ENCODE measurements at regions not wholly inside any gene's neighbourhood (a gene's known extent, or its start where the extent isn't known, plus 50 kb on each side); places are given as distances from the start of the nearest gene placed in this dataset.
A peak's percentile ranks its signal among the peaks of the same experiment; 100 is the strongest.
"Not testable (repeated sequence)": the region's sequence is repeated elsewhere in the genome, so short reads cannot be mapped to it uniquely, and the experiment has no call there.

GRCh38 chr13:62168891-62169290 is 753.2 kb upstream of the PCDH20 start:
- peak in 1 of 6 donors; percentile 64 for DNase-seq
- TF ChIP-seq CTCF (IDR thresholded peaks at IDR 0.05): no peak
- no peaks in the 10 kb centered on the region for H3K27me3 ChIP-seq

GRCh38 chr13:62167650-62168172 is 752.1 kb upstream of the PCDH20 start:
- WGBS, 2 donors: 74 to 87% methylated on average over 12 of the region's 12 CpGs
- no peaks in the 10 kb centered on the region for H3K9me3 ChIP-seq
- ATAC-seq: no peak

More at GRCh38 chr13:62168891-62169290, 753.2 kb upstream of the PCDH20 start:
- no peak for ATAC-seq
- H3K36me3 ChIP-seq: no peaks in the 10 kb centered on the region
- H3K9me3 ChIP-seq: no peaks in the 10 kb centered on the region
- FAIRE-seq: no peak
- no peak overlapping the region for H3K27ac ChIP-seq
- no peaks in the 10 kb centered on the region for H3K4me1 ChIP-seq
- intact Hi-C loops (cut with DNase I): no loop called here
- WGBS, 2 donors: 86 to 91% methylated on average over 13 of the region's 13 CpGs
- no peak overlapping the region for H3K4me3 ChIP-seq

GRCh38 chr13:62162860-62163259 is 747.2 kb upstream of the PCDH20 start:
- no peak for TF ChIP-seq CTCF (IDR thresholded peaks at IDR 0.05)
- Histone ChIP-seq H3K9me3 (no peaks in the 10 kb centered on the region), H3K4me3 (no peak overlapping the region), H3K4me1 (no peaks in the 10 kb centered on the region), H3K36me3 (no peaks in the 10 kb centered on the region), H3K27me3 (no peaks in the 10 kb centered on the region), H3K27ac (no peak overlapping the region)
- DNase-seq (no peak), FAIRE-seq (no peak), ATAC-seq (no peak)
- intact Hi-C loops (cut with DNase I): no loop called here
- WGBS, 2 donors: 56 to 57% methylated on average over 2 of the region's 2 CpGs

More at GRCh38 chr13:62167650-62168172, 752.1 kb upstream of the PCDH20 start:
- DNase-seq: peak in 1 of 6 donors; percentile 55
- TF ChIP-seq CTCF (IDR thresholded peaks at IDR 0.05): no peak
- Histone ChIP-seq H3K27me3 (no peaks in the 10 kb centered on the region), H3K4me3 (no peak overlapping the region), H3K36me3 (no peaks in the 10 kb centered on the region), H3K4me1 (no peaks in the 10 kb centered on the region), H3K27ac (no peak overlapping the region)
- intact Hi-C loops (cut with DNase I): no loop called here
- FAIRE-seq: no peak

GRCh38 chr13:62158520-62158919 is 742.9 kb upstream of the PCDH20 start:
- Histone ChIP-seq H3K4me1 (no peaks in the 10 kb centered on the region), H3K27ac (no peak overlapping the region), H3K27me3 (no peaks in the 10 kb centered on the region), H3K9me3 (no peaks in the 10 kb centered on the region), H3K4me3 (no peak overlapping the region), H3K36me3 (no peaks in the 10 kb centered on the region)
- intact Hi-C loops (cut with DNase I): no loop called here
- WGBS, 2 donors: 60 to 75% methylated on average over 3 of the region's 3 CpGs
- FAIRE-seq (no peak), DNase-seq (no peak), ATAC-seq (no peak)
- TF ChIP-seq CTCF (IDR thresholded peaks at IDR 0.05): no peak

GRCh38 chr13:62151724-62152123 is 736.1 kb upstream of the PCDH20 start:
- WGBS, 2 donors: 70 to 76% methylated on average over 2 of the region's 2 CpGs
- H3K9me3 ChIP-seq, FAIRE-seq: not testable (repeated sequence)

More at GRCh38 chr13:62151724-62152123, 736.1 kb upstream of the PCDH20 start:
- H3K4me1 ChIP-seq; intact Hi-C loops (cut with DNase I); H3K27ac ChIP-seq; DNase-seq; H3K4me3 ChIP-seq; H3K27me3 ChIP-seq; ATAC-seq; H3K36me3 ChIP-seq: not testable (repeated sequence)

Measured in pancreas (tissue), 10 donors.